ENCODE measurements at regions not wholly inside any gene's neighbourhood (a gene's known extent, or its start where the extent isn't known, plus 50 kb on each side); places are given as distances from the start of the nearest gene placed in this dataset.
A peak's percentile ranks its signal among the peaks of the same experiment; 100 is the strongest.

DNA sequence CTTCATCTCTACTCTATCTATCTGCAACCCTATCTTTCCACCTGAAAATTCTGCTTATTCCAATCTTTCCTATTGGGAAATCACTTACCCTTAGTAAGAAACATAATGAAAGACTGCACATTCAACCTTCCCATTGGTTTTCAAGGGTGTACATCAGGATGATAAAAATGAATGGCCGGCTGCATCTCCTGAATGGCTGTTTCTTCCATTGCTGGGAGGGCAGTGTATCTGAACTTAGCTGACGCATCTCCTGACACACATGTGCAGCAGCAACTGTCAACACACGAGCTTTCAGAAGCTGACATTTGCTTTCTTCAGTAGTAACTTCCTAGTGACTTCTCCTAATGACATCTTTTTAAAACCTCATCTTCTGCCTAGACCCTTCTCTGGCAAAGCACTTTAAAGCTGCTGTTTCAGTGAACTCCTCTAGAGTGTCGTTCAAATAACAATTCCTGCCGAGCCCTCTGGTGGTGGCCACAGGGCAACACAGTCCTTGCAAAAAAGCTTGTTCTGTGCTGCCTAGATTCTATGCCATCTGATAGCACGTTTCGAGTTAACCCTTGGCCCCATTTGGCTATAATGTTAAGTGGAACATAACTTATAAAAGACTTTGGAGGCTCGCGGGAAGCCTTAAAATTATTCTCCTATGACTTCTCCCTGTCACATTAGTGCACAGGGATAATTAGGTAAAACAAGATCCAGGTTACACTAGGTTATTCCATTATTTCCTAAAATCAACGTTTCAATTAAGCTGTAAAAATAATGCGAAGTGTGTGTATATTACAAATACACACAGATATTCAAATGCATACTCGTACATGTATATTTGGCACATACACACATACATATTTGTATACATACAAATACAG, 2340.7 kb downstream of the PCDH7 start:
- no peaks in the 10 kb centered on the region for H3K36me3 ChIP-seq
- no peaks in the 10 kb centered on the region for H3K27me3 ChIP-seq
- no peak overlapping the region for H3K27ac ChIP-seq
- H3K4me1 ChIP-seq: no peaks in the 10 kb centered on the region
- TF ChIP-seq, protein P1, sequence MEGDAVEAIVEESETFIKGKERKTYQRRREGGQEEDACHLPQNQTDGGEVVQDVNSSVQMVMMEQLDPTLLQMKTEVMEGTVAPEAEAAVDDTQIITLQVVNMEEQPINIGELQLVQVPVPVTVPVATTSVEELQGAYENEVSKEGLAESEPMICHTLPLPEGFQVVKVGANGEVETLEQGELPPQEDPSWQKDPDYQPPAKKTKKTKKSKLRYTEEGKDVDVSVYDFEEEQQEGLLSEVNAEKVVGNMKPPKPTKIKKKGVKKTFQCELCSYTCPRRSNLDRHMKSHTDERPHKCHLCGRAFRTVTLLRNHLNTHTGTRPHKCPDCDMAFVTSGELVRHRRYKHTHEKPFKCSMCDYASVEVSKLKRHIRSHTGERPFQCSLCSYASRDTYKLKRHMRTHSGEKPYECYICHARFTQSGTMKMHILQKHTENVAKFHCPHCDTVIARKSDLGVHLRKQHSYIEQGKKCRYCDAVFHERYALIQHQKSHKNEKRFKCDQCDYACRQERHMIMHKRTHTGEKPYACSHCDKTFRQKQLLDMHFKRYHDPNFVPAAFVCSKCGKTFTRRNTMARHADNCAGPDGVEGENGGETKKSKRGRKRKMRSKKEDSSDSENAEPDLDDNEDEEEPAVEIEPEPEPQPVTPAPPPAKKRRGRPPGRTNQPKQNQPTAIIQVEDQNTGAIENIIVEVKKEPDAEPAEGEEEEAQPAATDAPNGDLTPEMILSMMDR (IDR thresholded peaks at IDR 0.05): peak in 5 of 6 experiments; percentile 42 to 59 (median 47)
- no peak for TF ChIP-seq POLR2AphosphoS5 (IDR thresholded peaks at IDR 0.05)
- WGBS, 2 donors: 46 to 58% methylated on average over 12 of the region's 12 CpGs
- DNase-seq: peak in 1 of 2 donors; percentile 21
- ATAC-seq (ENCODE audit: low FRiP score in 2 of 2): peak; percentile 51 to 72
- H3K4me3 ChIP-seq: no peak overlapping the region
- no peaks in the 10 kb centered on the region for H3K9me3 ChIP-seq

DNA sequence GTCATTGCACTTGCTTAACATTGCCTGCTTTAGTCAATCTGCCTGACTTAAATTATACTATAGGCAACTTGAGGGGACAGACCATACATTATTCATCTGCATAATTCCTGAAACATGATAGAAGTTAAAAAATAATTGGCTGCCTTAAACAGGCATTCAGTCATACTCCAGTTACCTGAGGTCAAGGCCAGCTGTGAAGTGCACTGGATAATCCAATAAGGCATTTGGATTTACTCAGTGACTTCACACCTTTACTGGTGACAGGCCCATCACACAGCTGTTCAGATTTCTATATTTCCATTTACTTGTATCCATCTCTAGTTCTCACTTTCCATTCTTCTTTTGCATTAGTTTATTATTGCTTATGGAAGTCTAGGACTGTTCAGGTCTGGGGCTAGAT, 2341.6 kb downstream of the PCDH7 start:
- Histone ChIP-seq H3K27me3 (no peaks in the 10 kb centered on the region), H3K4me3 (no peak overlapping the region), H3K9me3 (no peaks in the 10 kb centered on the region), H3K27ac (no peak overlapping the region), H3K36me3 (no peaks in the 10 kb centered on the region), H3K4me1 (no peaks in the 10 kb centered on the region)
- DNase-seq (no peak), ATAC-seq (ENCODE audit: low FRiP score in 2 of 2) (no peak)
- TF ChIP-seq EP300 (IDR thresholded peaks at IDR 0.05): no peak
- TF ChIP-seq, protein P1 (IDR thresholded peaks at IDR 0.05): no peak
- TF ChIP-seq POLR2AphosphoS5 (IDR thresholded peaks at IDR 0.05): no peak
- no peak for TF ChIP-seq POLR2A (IDR thresholded peaks at IDR 0.05)

DNA sequence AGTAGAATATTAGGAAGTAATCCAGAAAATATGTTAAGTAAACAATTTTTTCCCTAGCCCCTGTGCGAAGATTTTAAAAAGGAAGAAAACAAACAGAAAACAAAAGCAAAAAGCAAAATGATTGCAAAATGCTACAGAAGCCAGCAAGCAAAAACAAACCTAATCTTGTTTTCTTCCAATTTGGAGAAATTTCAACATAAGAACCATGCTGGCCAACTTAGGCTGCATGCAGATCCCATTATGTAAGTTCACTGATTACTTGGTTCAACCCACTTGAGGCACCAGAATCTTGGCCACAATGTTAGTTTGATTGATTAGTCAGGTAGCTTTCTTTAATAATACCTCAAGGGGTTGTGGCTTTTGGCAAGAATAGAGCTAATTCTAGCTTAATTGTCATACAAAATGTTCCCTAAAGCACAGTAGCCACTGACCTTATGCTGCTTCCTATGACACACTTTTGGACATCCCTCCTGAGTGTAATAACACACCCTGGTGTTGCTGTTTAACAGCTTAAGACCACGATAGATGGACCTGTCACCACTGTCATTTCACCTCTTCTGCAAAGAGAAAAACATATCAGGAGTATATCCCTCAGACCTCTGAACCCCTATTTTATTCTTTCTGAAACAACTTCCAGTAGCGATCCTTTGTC, 2342.1 kb downstream of the PCDH7 start:
- no peak for TF ChIP-seq POLR2AphosphoS5 (IDR thresholded peaks at IDR 0.05)
- TF ChIP-seq EP300 (IDR thresholded peaks at IDR 0.05): no peak
- no peak for TF ChIP-seq POLR2A (IDR thresholded peaks at IDR 0.05)
- TF ChIP-seq, protein P1 (IDR thresholded peaks at IDR 0.05): no peak
- WGBS, 2 donors: 77 to 82% methylated on average over 3 of the region's 3 CpGs
- H3K27ac ChIP-seq: no peak overlapping the region
- H3K4me1 ChIP-seq: no peaks in the 10 kb centered on the region
- H3K9me3 ChIP-seq: no peaks in the 10 kb centered on the region
- H3K36me3 ChIP-seq: no peaks in the 10 kb centered on the region
- DNase-seq (no peak), ATAC-seq (ENCODE audit: low FRiP score in 2 of 2) (peak in 1 of 2 donors; percentile 38)
- no peak overlapping the region for H3K4me3 ChIP-seq
- no peaks in the 10 kb centered on the region for H3K27me3 ChIP-seq

DNA sequence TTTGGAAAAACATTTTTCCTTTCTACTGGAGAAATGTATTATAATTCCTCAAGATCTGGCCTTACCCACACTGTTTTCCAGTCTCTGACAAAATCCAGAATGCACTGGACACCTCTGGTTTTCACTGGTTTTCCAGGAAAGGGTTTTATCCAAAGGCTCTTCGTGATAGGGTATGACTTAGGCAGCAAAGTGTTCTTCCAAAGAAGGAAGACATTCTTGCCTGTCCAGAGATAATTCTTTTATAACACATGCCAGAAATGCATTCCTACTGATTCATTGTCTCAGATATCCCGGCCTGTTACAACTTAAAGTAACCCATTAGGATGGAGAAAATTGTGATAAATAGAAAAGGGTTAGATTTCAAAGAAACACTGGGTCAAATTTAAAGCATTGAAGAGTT, 2343.1 kb downstream of the PCDH7 start:
- WGBS, 2 donors: 56 to 63% methylated on average over 2 of the region's 2 CpGs
- ATAC-seq (ENCODE audit: low FRiP score in 2 of 2): peak in 1 of 2 donors; percentile 70
- H3K27me3 ChIP-seq: no peaks in the 10 kb centered on the region
- DNase-seq: no peak
- no peaks in the 10 kb centered on the region for H3K36me3 ChIP-seq
- H3K9me3 ChIP-seq: no peaks in the 10 kb centered on the region
- no peak for TF ChIP-seq EP300 (IDR thresholded peaks at IDR 0.05)
- TF ChIP-seq POLR2A (IDR thresholded peaks at IDR 0.05): no peak
- no peak for TF ChIP-seq POLR2AphosphoS5 (IDR thresholded peaks at IDR 0.05)
- TF ChIP-seq, protein P1 (IDR thresholded peaks at IDR 0.05): no peak
- no peak overlapping the region for H3K27ac ChIP-seq
- H3K4me3 ChIP-seq: no peak overlapping the region
- no peaks in the 10 kb centered on the region for H3K4me1 ChIP-seq
